Stomach (tissue), 8 donors: ENCODE measurements at regions not wholly inside any gene's neighbourhood (a gene's known extent, or its start where the extent isn't known, plus 50 kb on each side); places are given as distances from the start of the nearest gene placed in this dataset.

ENCODE experiments used
- DNase-seq, 2 donors: peaks; one replicate each; pipeline versions ENCODE4 v3.0.0 to v3.0.0-alpha.2; 2013 to 2019
- H3K27ac ChIP-seq, 5 donors: fragments of 200-600 bp in 4 of 5; sonication (generic) in 4 of 5; one replicate each; pipeline ENCODE4 v1.5.1; 2013 to 2019; ENCODE audit warnings: mild to moderate bottlenecking in 1 of 5, moderate library complexity in 1 of 5
- H3K27me3 ChIP-seq, 3 donors: fragments of 200-600 bp; sonication (generic); one replicate each; pipeline ENCODE4 v1.5.1; 2017 to 2019; ENCODE audit warnings: mixed run types in 1 of 3
- H3K36me3 ChIP-seq, 4 donors: fragments of 200-600 bp; sonication (generic); 1 replicate in 3 of 4; 2 replicates in 1 of 4; pipeline ENCODE4 v1.5.1; 2016 to 2019
- H3K4me1 ChIP-seq, 4 donors: fragments of 200-600 bp; sonication (generic); one replicate each; pipeline ENCODE4 v1.5.1; 2016 to 2019
- H3K4me3 ChIP-seq, 4 donors: fragments of 200-600 bp; sonication (generic) in 3 of 4; one replicate each; pipeline ENCODE4 v1.5.1; 2016 to 2019; ENCODE audit warnings: mild to moderate bottlenecking in 1 of 4
- H3K9me3 ChIP-seq, 4 donors: fragments of 200-600 bp; sonication (generic); one replicate each; pipeline ENCODE4 v1.5.1; 2016 to 2019
- CTCF ChIP-seq, 7 experiments: fragments of 450-650 bp in 4 of 7; fragments of 200-600 bp in 3 of 7; sonication (generic) in 3 of 7; IDR thresholded peaks; one replicate each; pipeline ENCODE4 v1.5.1; 2016 to 2019; ENCODE audit warnings: antibody characterized with exemption in 7 of 7, control low read depth in 2 of 7, mild to moderate bottlenecking in 1 of 7
- EP300 ChIP-seq: sonication (generic); formaldehyde crosslinking; IDR thresholded peaks from one replicate; pipeline ENCODE4 v1.6.1; 2017; ENCODE audit warnings: antibody characterized with exemption
- POLR2A ChIP-seq, 4 donors: fragments of 450-650 bp; IDR thresholded peaks; one replicate each; pipeline ENCODE4 v1.6.1; 2016; ENCODE audit warnings: antibody characterized with exemption in 4 of 4, control low read depth in 2 of 4, mild to moderate bottlenecking in 1 of 4, moderate library complexity in 1 of 4
- POLR2AphosphoS5 ChIP-seq, 3 donors: sonication (generic); formaldehyde crosslinking; IDR thresholded peaks; one replicate each; pipeline ENCODE4 v1.6.1; 2016; ENCODE audit warnings: antibody characterized with exemption in 3 of 3
- WGBS, 5 donors: extraction: QIAGEN DNeasy Blood & Tissue Kit in 3 of 5; methylation state at CpG; one replicate each; pipeline versions ENCODE4 v1.1.5 to v1.1.7; 2013 to 2018; 5-methylcytosine and 5-hydroxymethylcytosine counted together
- intact Hi-C: fragments of 100-400 bp; cut with DNase I; formaldehyde crosslinking; loops from one replicate; pipeline ENCODE4 v1.15.1; 2023; ENCODE audit warnings: low total_unique reads
- donor health status: healthy with polysubstance abuse.
- donor health status: Bipolar disorder and iron deficiency.
- donor health status: healthy.

DNA sequence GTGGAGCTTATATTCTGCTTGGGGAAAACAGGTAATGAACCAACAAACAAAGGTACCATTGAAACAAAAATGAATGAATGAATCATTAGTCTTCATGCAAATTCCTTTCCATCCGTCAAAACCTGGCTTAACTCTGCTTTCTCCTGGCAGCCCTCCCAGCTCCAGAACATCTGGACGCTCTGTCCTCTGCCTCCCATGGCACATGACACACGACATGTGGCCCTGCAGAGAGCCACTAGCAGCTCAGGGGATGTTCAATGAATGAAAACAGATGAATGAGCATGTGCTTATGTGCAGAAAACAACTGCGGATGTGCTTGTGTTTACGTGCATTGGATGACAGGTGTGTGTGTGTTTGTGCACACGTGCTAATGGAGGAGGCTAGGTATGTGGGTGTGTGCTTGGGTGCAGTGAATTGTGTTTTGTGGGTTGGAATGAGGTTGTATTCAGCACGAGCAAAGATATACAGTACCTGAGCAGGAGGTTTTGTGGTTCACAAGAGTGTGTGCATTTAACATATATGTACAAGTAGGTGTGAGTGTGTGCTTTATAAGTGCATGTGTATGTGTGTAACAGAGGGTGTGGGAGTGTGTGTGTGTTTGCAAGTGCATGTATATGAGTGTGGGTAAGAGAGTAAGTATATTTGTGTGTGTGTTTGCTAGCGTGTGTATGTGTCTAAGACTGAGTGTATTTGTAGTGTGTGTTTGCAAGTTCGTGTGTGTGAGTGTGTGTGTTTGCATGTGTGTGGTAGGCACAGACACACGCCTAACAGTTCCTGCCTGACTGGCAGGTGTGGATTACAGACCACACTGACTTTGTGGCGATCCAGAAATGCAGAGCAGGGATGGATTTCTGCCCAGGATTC lies 374.1 kb upstream of the SULF2 start:
- peaks cover 0 to 13% (median 0%) of the 10 kb centered on the region in 3 donors for H3K27me3 ChIP-seq
- TF ChIP-seq POLR2AphosphoS5 (IDR thresholded peaks at IDR 0.05) (no peak), POLR2A (IDR thresholded peaks at IDR 0.05) (no peak), EP300 (no peak), CTCF (IDR thresholded peaks at IDR 0.05) (no peak)
- DNase-seq = no peak
- peaks cover 0 to 15% (median 10%) of the 10 kb centered on the region in 4 donors for H3K9me3 ChIP-seq
- intact Hi-C loops = no loop called here
- H3K4me1 ChIP-seq = peaks cover 0 to 6% (median 0%) of the 10 kb centered on the region in 4 donors
- WGBS, 5 donors = 60 to 67% (median 63%) methylated on average over 11 of the region's 11 CpGs
- H3K27ac ChIP-seq = no peak overlapping the region
- no peaks in the 10 kb centered on the region for H3K36me3 ChIP-seq
- H3K4me3 ChIP-seq = no peak overlapping the region

- no peak for DNase-seq
- H3K27ac ChIP-seq = no peak overlapping the region
- H3K27me3 ChIP-seq = peaks cover 0 to 16% (median 0%) of the 10 kb centered on the region in 3 donors
- peaks cover 0 to 15% (median 10%) of the 10 kb centered on the region in 4 donors for H3K9me3 ChIP-seq
- no peaks in the 10 kb centered on the region for H3K36me3 ChIP-seq
- 45 to 53% (median 49%) methylated on average over 2 of the region's 2 CpGs for WGBS, 5 donors
- intact Hi-C loops = no loop called here
- H3K4me1 ChIP-seq = peaks cover 0 to 6% (median 0%) of the 10 kb centered on the region in 4 donors
- H3K4me3 ChIP-seq = no peak overlapping the region
- no peak for TF ChIP-seq EP300
- no peak for TF ChIP-seq CTCF (IDR thresholded peaks at IDR 0.05)
- no peak for TF ChIP-seq POLR2A (IDR thresholded peaks at IDR 0.05)
- no peak for TF ChIP-seq POLR2AphosphoS5 (IDR thresholded peaks at IDR 0.05)
Measured at GRCh38 chr20:48158014-48158413, 372.7 kb upstream of the SULF2 start.

- no peak for DNase-seq
- 89 to 93% (median 91%) methylated on average over 3 of the region's 3 CpGs for WGBS, 5 donors
- Histone ChIP-seq H3K4me1 (peaks cover 0 to 6% (median 0%) of the 10 kb centered on the region in 4 donors), H3K27ac (no peak overlapping the region), H3K27me3 (peaks cover 0 to 22% (median 0%) of the 10 kb centered on the region in 3 donors), H3K9me3 (peaks cover 0 to 15% (median 10%) of the 10 kb centered on the region in 4 donors), H3K4me3 (no peak overlapping the region), H3K36me3 (no peaks in the 10 kb centered on the region)
- TF ChIP-seq EP300 (no peak), CTCF (IDR thresholded peaks at IDR 0.05) (no peak), POLR2A (IDR thresholded peaks at IDR 0.05) (no peak), POLR2AphosphoS5 (IDR thresholded peaks at IDR 0.05) (no peak)
- intact Hi-C loops = no loop called here
Measured at GRCh38 chr20:48156951-48157700, 371.8 kb upstream of the SULF2 start.

DNA sequence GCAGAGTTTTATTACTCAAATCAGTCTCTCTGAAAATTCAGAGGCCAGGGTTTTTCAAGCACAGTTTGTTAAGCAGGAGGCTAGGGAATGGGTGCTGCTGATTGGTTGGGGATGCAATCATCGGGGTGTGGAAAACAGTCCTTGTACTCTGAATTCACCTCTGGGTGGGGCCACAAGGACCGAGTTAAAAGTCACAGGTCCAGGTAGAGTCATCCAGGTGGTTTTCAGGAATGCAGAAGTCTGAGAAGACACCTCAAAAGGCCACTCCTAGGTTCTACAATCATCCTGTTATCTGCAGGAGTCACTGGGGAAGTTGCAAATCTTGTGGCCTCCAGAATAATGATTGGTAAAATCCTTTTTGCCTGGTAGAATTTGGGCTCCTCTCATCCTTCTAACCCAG lies 371.2 kb upstream of the SULF2 start:
- Histone ChIP-seq H3K27me3 (peaks cover 0 to 25% (median 0%) of the 10 kb centered on the region in 3 donors), H3K9me3 (peaks cover 0 to 15% (median 10%) of the 10 kb centered on the region in 4 donors), H3K27ac (no peak overlapping the region), H3K4me1 (peaks cover 0 to 6% (median 0%) of the 10 kb centered on the region in 4 donors), H3K4me3 (no peak overlapping the region), H3K36me3 (no peaks in the 10 kb centered on the region)
- TF ChIP-seq CTCF (IDR thresholded peaks at IDR 0.05) (no peak), POLR2AphosphoS5 (IDR thresholded peaks at IDR 0.05) (no peak), POLR2A (IDR thresholded peaks at IDR 0.05) (no peak), EP300 (no peak)
- 68 to 85% (median 79%) methylated on average over 2 of the region's 2 CpGs for WGBS, 5 donors
- no peak for DNase-seq
- intact Hi-C loops = no loop called here
